HepG2 (cell line): ENCODE measurements at regions not wholly inside any gene's neighbourhood (a gene's known extent, or its start where the extent isn't known, plus 50 kb on each side); places are given as distances from the start of the nearest gene placed in this dataset.

Experiments used
- ATAC-seq: fragments of 200-7000 bp; cut with Tn5 transposase; 3 replicates; pipeline ENCODE4 v1.9.1; 2020; ENCODE audit warnings: mild to moderate bottlenecking, moderate library complexity
- BruUV-seq: library from RNA; stranded (reverse); fragments of 400-500 nt; replicated peaks from 2 replicates; lab custom pipeline; 2021; lab: Mats Ljungman, UMichigan
- CTCF ChIA-PET: fragments of 300-600 bp; formaldehyde crosslinking; extraction: SDS; loops from one replicate; lab custom pipeline; 2021; ENCODE audit warnings: low total read pairs, inconsistent platforms, low intra/inter-chr PET ratio; lab: Yijun Ruan, JAX
- POLR2A ChIA-PET: fragments of 350-600 bp; sonication (Branson Sonifier 250); formaldehyde crosslinking; loops from one replicate; lab custom pipeline; 2020; ENCODE audit warnings: antibody characterized with exemption, inconsistent platforms; lab: Yijun Ruan, JAX
- DNase-seq: peaks from one replicate; pipeline ENCODE4 v3.0.0-alpha.2; 2015; ENCODE audit warnings: low spot score
- FAIRE-seq: peaks from 3 replicates; lab custom pipeline; 2011; peaks lifted over from hg19 to GRCh38; lab: Jason Lieb, UNC
- H2AFZ ChIP-seq: one replicate; pipeline ENCODE4 v1.6.1; 2011; ENCODE audit warnings: low read length, inconsistent platforms
- H3K27ac ChIP-seq: fragments of 300-600 bp; 3 replicates; pipeline ENCODE4 v1.8.0; 2011; ENCODE audit warnings: mixed run types, mild to moderate bottlenecking, mixed read lengths, low read length, inconsistent platforms; ENCODE audit not compliant: insufficient read depth; ENCODE audit errors: extremely low read length
- H3K27me3 ChIP-seq, 2 experiments: fragments of 200-600 bp in 1 of 2; 2 replicates in 1 of 2; 3 replicates in 1 of 2; pipeline versions ENCODE4 v1.6.0 to v1.8.0; 2011; ENCODE audit warnings: low read length in 2 of 2, mild to moderate bottlenecking in 2 of 2, moderate library complexity in 2 of 2, inconsistent platforms in 1 of 2; ENCODE audit not compliant: insufficient read depth in 2 of 2, control insufficient read depth in 1 of 2
- H3K36me3 ChIP-seq, 2 experiments: fragments of 200-600 bp in 1 of 2; replicated peaks in 1 of 2; 2 replicates in 1 of 2; 3 replicates in 1 of 2; pipeline versions ENCODE4 v1.5.1 to v1.8.0; 2011; ENCODE audit warnings: low read length in 2 of 2, inconsistent platforms in 1 of 2; ENCODE audit not compliant: insufficient read depth in 2 of 2, control insufficient read depth in 1 of 2
- H3K4me1 ChIP-seq: 2 replicates; pipeline ENCODE4 v1.5.1; 2012; ENCODE audit warnings: low read length, inconsistent platforms; ENCODE audit not compliant: insufficient read depth
- H3K4me2 ChIP-seq: 2 replicates; pipeline ENCODE4 v1.6.0; 2011; ENCODE audit warnings: low read depth, low read length, inconsistent platforms
- H3K4me3 ChIP-seq, 3 experiments: fragments of 200-600 bp in 1 of 3; sonication (generic), shearing (Covaris generic) in 1 of 3; replicated peaks in 1 of 3; 2 replicates each; pipeline ENCODE4 v1.5.1; 2011 to 2016; ENCODE audit warnings: low read length in 3 of 3, inconsistent platforms in 2 of 3, low read depth in 2 of 3, mild to moderate bottlenecking in 2 of 3, control low read depth in 1 of 3, mixed read lengths in 1 of 3; ENCODE audit not compliant: insufficient read depth in 1 of 3
- H3K79me2 ChIP-seq: one replicate; pipeline ENCODE4 v1.6.1; 2011; ENCODE audit warnings: low read length, inconsistent platforms; ENCODE audit not compliant: insufficient read depth
- H3K9ac ChIP-seq: 2 replicates; pipeline ENCODE4 v1.6.0; 2011; ENCODE audit warnings: mild to moderate bottlenecking, low read depth, low read length, inconsistent platforms; ENCODE audit not compliant: insufficient read depth
- H3K9me3 ChIP-seq: 2 replicates; pipeline ENCODE4 v1.5.1; 2012; ENCODE audit warnings: mild to moderate bottlenecking, low read length
- H4K20me1 ChIP-seq: 2 replicates; pipeline ENCODE4 v1.6.0; 2011; ENCODE audit warnings: inconsistent platforms, mild to moderate bottlenecking, low read length, moderate library complexity; ENCODE audit not compliant: insufficient read depth
- HNF1B ChIP-seq: sonication (generic); formaldehyde crosslinking; IDR thresholded peaks from 2 replicates; pipeline ENCODE4 v1.5.1; 2020; ENCODE audit warnings: mild to moderate bottlenecking, moderate library complexity, missing genetic modification reagents
- SATB2 ChIP-seq: sonication (generic); formaldehyde crosslinking; IDR thresholded peaks from 2 replicates; pipeline ENCODE4 v1.5.0; 2020; ENCODE audit warnings: missing genetic modification reagents
- STAG1 ChIP-seq: sonication (generic); formaldehyde crosslinking; IDR thresholded peaks from 2 replicates; pipeline ENCODE4 v1.4.0; 2020; ENCODE audit warnings: missing genetic modification reagents
- THRA ChIP-seq: sonication (generic); formaldehyde crosslinking; IDR thresholded peaks from 2 replicates; pipeline ENCODE4 v1.4.0; 2020; ENCODE audit warnings: missing genetic modification reagents, borderline replicate concordance
- ZBTB20 ChIP-seq: sonication (generic); formaldehyde crosslinking; IDR thresholded peaks from 2 replicates; pipeline ENCODE4 v1.8.1; 2023; ENCODE audit warnings: missing genetic modification reagents, low read depth, mild to moderate bottlenecking, borderline replicate concordance
- ZBTB8A ChIP-seq: sonication (generic); formaldehyde crosslinking; IDR thresholded peaks from 2 replicates; pipeline ENCODE4 v1.4.0; 2020; ENCODE audit warnings: mild to moderate bottlenecking, low read depth, missing genetic modification reagents, borderline replicate concordance
- ZNF3 ChIP-seq: IDR thresholded peaks from 2 replicates; pipeline ENCODE4 v1.7.0; 2017; ENCODE audit warnings: inconsistent platforms
- ZNF33A ChIP-seq: sonication (generic); formaldehyde crosslinking; IDR thresholded peaks from 2 replicates; pipeline ENCODE4 v1.5.1; 2020; ENCODE audit warnings: missing genetic modification reagents, mild to moderate bottlenecking, moderate library complexity, borderline replicate concordance
- ZNF432 ChIP-seq: sonication (generic); formaldehyde crosslinking; IDR thresholded peaks from 2 replicates; pipeline ENCODE4 v1.5.0; 2020; ENCODE audit warnings: missing genetic modification reagents, mild to moderate bottlenecking, borderline replicate concordance
- ZNF761 ChIP-seq: sonication (generic); formaldehyde crosslinking; conservative IDR thresholded peaks from 2 replicates; pipeline ENCODE4 v1.4.0; 2020; ENCODE audit warnings: mild to moderate bottlenecking, missing genetic modification reagents
- ZNF766 ChIP-seq: sonication (generic); formaldehyde crosslinking; IDR thresholded peaks from 2 replicates; pipeline ENCODE4 v1.5.0; 2020; ENCODE audit warnings: missing genetic modification reagents, borderline replicate concordance
- ZNF777 ChIP-seq: sonication (generic); formaldehyde crosslinking; IDR thresholded peaks from 2 replicates; pipeline ENCODE4 v1.4.0; 2020; ENCODE audit warnings: missing genetic modification reagents
- WGBS: methylation state at CpG from one replicate; pipeline ENCODE4 v1.1.6; 2017; ENCODE audit warnings: low lambda C conversion rate; 5-methylcytosine and 5-hydroxymethylcytosine counted together
- in situ Hi-C: cut with HindIII; loops from 2 replicates; pipeline ENCODE4 v1.10.0; 2017; ENCODE audit warnings: low pct_unique_long_range_greater_than_20kb; ENCODE audit not compliant: extremely low pct_ligation_motif_present
- intact Hi-C: fragments of 100-400 bp; cut with micrococcal nuclease; formaldehyde crosslinking; loops from one replicate; pipeline ENCODE4 v1.10.0; 2022; ENCODE audit not compliant: unreplicated experiment

GRCh38 chr11:98568013-98568412, 452.7 kb upstream of the CNTN5 start:
- H2AFZ ChIP-seq, result no peak overlapping the region

More at GRCh38 chr11:98568013-98568412, 452.7 kb upstream of the CNTN5 start:
- CTCF ChIA-PET, result no interaction called here
- Histone ChIP-seq H3K36me3 (no peaks in the 10 kb centered on the region), H3K9me3 (no peaks in the 10 kb centered on the region), H4K20me1 (no peaks in the 10 kb centered on the region), H3K79me2 (no peaks in the 10 kb centered on the region), H3K4me1 (no peaks in the 10 kb centered on the region), H3K4me3 (no peak overlapping the region), H3K9ac (no peak overlapping the region), H3K27ac (no peak overlapping the region), H3K4me2 (no peak overlapping the region), H3K27me3 (no peaks in the 10 kb centered on the region)
- TF ChIP-seq ZNF33A (CRISPR knock-in tag) (no peak), THRA (no peak), ZBTB20 (no peak), SATB2 (CRISPR knock-in tag) (no peak), ZBTB8A (CRISPR knock-in tag) (no peak), STAG1 (no peak), HNF1B (no peak), ZNF432 (CRISPR knock-in tag) (no peak), ZNF777 (CRISPR knock-in tag) (no peak), ZNF761 (CRISPR knock-in tag) (no peak), ZNF3 (CRISPR knock-in tag) (no peak), ZNF766 (CRISPR knock-in tag) (no peak)
- BruUV-seq, result no TSS peak
- in situ Hi-C loops (no loop called here), intact Hi-C loops (no loop called here)
- DNase-seq (no peak), ATAC-seq (no peak), FAIRE-seq (no peak)
- POLR2A ChIA-PET, result no interaction called here
- 4% methylated on average over 2 of the region's 2 CpGs for WGBS
